B cell (primary cell): ENCODE measurements at regions not wholly inside any gene's neighbourhood (a gene's known extent, or its start where the extent isn't known, plus 50 kb on each side); places are given as distances from the start of the nearest gene placed in this dataset.
A peak's percentile ranks its signal among the peaks of the same experiment; 100 is the strongest.

Experiments
- ATAC-seq: fragments of 200-7000 bp; cut with Tn5 transposase; one replicate; pipeline ENCODE4 v1.10.0; 2021; ENCODE audit warnings: low read depth, mild to moderate bottlenecking, moderate number of reproducible peaks, moderate library complexity
- CTCF ChIA-PET: fragments of 350-600 bp; sonication (Branson Sonifier 250); formaldehyde crosslinking; loops from one replicate; lab custom pipeline; 2021; ENCODE audit warnings: antibody characterized with exemption, inconsistent platforms; lab: Charles Lee
- POLR2A ChIA-PET: fragments of 350-600 bp; sonication (Branson Sonifier 250); formaldehyde crosslinking; loops from one replicate; lab custom pipeline; 2021; ENCODE audit warnings: antibody characterized with exemption; lab: Charles Lee
- DNase-seq: peaks from one replicate; pipeline ENCODE4 v3.0.0; 2013
- H2AFZ ChIP-seq: 2 replicates; pipeline ENCODE4 v1.6.1; 2012; ENCODE audit warnings: mild to moderate bottlenecking, low read depth, low read length; ENCODE audit not compliant: insufficient read depth, poor library complexity, severe bottlenecking
- H3K27ac ChIP-seq, 2 donors: 1 replicate in 1 of 2; 2 replicates in 1 of 2; pipeline ENCODE4 v1.5.1; 2012 to 2013; ENCODE audit warnings: low read length in 2 of 2, mild to moderate bottlenecking in 2 of 2, moderate library complexity in 1 of 2
- H3K27me3 ChIP-seq, 4 experiments: fragments of 200-600 bp in 1 of 4; sonication (generic) in 1 of 4; replicated peaks in 1 of 4; 1 replicate in 2 of 4; 2 replicates in 2 of 4; pipeline versions ENCODE4 v1.6.1 to v1.7.0; 2013 to 2016; ENCODE audit warnings: low read length in 3 of 4, mild to moderate bottlenecking in 2 of 4, mixed read lengths in 1 of 4, moderate library complexity in 1 of 4; ENCODE audit not compliant: insufficient read depth in 4 of 4, control insufficient read depth in 3 of 4; ENCODE audit errors: control extremely low read depth in 1 of 4
- H3K36me3 ChIP-seq, 2 experiments: replicated peaks in 1 of 2; 1 replicate in 1 of 2; 2 replicates in 1 of 2; pipeline versions ENCODE4 v1.6.1 to v1.7.1; 2013; ENCODE audit warnings: low read length in 1 of 2; ENCODE audit not compliant: insufficient read depth in 2 of 2, control insufficient read depth in 1 of 2; ENCODE audit errors: control extremely low read depth in 1 of 2, extremely low read depth in 1 of 2
- H3K4me1 ChIP-seq, 2 donors: fragments of 200-600 bp in 1 of 2; sonication (generic) in 1 of 2; 1 replicate in 1 of 2; 2 replicates in 1 of 2; pipeline versions ENCODE4 v1.5.1 to v1.6.1; 2013 to 2017; ENCODE audit warnings: low read length in 2 of 2; ENCODE audit not compliant: control insufficient read depth in 2 of 2, insufficient read depth in 2 of 2
- H3K4me2 ChIP-seq: replicated peaks from 2 replicates; pipeline ENCODE3; 2012; ENCODE audit warnings: mild to moderate bottlenecking, low read depth, low read length; ENCODE audit not compliant: poor library complexity, severe bottlenecking
- H3K4me3 ChIP-seq, 5 experiments: fragments of 200-600 bp in 1 of 5; sonication (generic) in 1 of 5; 1 replicate in 3 of 5; 2 replicates in 2 of 5; pipeline versions ENCODE4 v1.5.1 to v1.7.0; 2011 to 2016; ENCODE audit warnings: low read length in 4 of 5, mild to moderate bottlenecking in 4 of 5, low read depth in 2 of 5, control low read depth in 1 of 5, moderate library complexity in 1 of 5; ENCODE audit not compliant: insufficient read depth in 1 of 5; ENCODE audit errors: control extremely low read depth in 1 of 5, extremely low read depth in 1 of 5
- H3K79me2 ChIP-seq: fragments of 200-600 bp; sonication (generic); one replicate; pipeline ENCODE4 v1.6.0; 2016; ENCODE audit warnings: low read length; ENCODE audit not compliant: control insufficient read depth, insufficient read depth
- H3K9ac ChIP-seq: fragments of 200-600 bp; sonication (generic); 2 replicates; pipeline ENCODE4 v1.6.1; 2017; ENCODE audit warnings: mild to moderate bottlenecking, low read length, moderate library complexity
- H3K9me3 ChIP-seq, 3 donors: one replicate each; pipeline versions ENCODE4 v1.6.1 to v1.7.1; 2013; ENCODE audit warnings: low read length in 2 of 3; ENCODE audit not compliant: control insufficient read depth in 2 of 3, insufficient read depth in 1 of 3; ENCODE audit errors: control extremely low read depth in 1 of 3
- H4K20me1 ChIP-seq: 2 replicates; pipeline ENCODE4 v1.6.0; 2012; ENCODE audit warnings: mild to moderate bottlenecking, low read length; ENCODE audit not compliant: insufficient read depth, control insufficient read depth, poor library complexity, severe bottlenecking
- H3K27ac Mint-ChIP-seq: one replicate; pipeline ENCODE4 v1.8.0; 2021; ENCODE audit warnings: mixed read lengths
- H3K27me3 Mint-ChIP-seq: one replicate; pipeline ENCODE4 v1.8.0; 2021; ENCODE audit warnings: mixed read lengths
- H3K4me1 Mint-ChIP-seq: one replicate; pipeline ENCODE4 v1.8.0; 2021; ENCODE audit warnings: mixed read lengths
- H3K4me3 Mint-ChIP-seq: one replicate; pipeline ENCODE4 v1.8.0; 2021; ENCODE audit warnings: mixed read lengths
- H3K9me3 Mint-ChIP-seq: one replicate; pipeline ENCODE4 v1.8.0; 2022; ENCODE audit warnings: mixed read lengths; ENCODE audit not compliant: insufficient read depth
- EZH2 ChIP-seq: IDR thresholded peaks from 2 replicates; pipeline ENCODE4 v1.6.1; 2012; ENCODE audit warnings: borderline replicate concordance, low read depth, mild to moderate bottlenecking, moderate library complexity, low read length; ENCODE audit not compliant: insufficient read depth, poor library complexity, severe bottlenecking
- WGBS: methylation state at CpG from one replicate; pipeline ENCODE4 v1.1.5; 2013; ENCODE audit warnings: missing lambda C conversion rate; ENCODE audit not compliant: insufficient coverage; 5-methylcytosine and 5-hydroxymethylcytosine counted together
- intact Hi-C: fragments of 100-400 bp; cut with micrococcal nuclease; formaldehyde crosslinking; loops from one replicate; pipeline ENCODE4 v1.10.0; 2022
- TF ChIP-seq, protein P1 (sequence below): fragments of 200-600 bp; IDR thresholded peaks from one replicate; pipeline ENCODE4 v1.8.0; 2022; ENCODE audit warnings: antibody characterized with exemption, mild to moderate bottlenecking

DNA sequence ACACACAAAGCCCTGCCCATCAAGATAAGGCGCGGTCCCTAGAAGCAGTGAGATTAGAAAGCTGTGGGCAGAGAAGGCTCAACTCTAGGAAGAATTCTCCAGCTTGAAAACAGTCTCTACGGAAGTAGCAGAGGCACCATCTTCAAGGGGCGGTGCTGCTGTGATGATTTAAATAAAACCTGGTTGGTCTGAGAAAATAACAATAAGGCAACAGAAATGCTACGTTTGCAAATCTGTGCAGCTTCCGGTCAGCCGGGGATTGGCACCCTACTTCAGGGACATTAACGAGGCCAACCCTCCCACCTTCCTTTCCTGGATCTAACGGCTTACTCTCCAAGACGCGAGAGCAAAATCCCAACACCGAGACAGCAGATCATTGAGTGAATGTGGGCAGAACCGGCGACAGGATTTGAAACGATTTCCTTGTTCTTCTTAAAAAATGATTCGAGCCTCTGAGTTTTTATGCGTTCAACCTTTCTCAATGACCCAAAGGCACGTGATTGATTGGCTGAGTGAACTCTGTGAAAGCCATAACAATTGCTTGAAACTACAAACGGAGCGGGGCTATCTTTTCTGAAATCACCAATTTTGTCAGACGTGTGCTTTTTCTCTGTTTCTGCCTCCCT, 93.7 kb upstream of the ZNF516 start:
- Mint-ChIP-seq H3K27me3 (peaks cover 36% of the 10 kb centered on the region), H3K4me3 (peak overlapping the region; percentile 4), H3K9me3 (peaks cover 3% of the 10 kb centered on the region), H3K27ac (no peak overlapping the region), H3K4me1 (peaks cover 6% of the 10 kb centered on the region)
- no peaks in the 10 kb centered on the region for H3K36me3 ChIP-seq
- no peak for ATAC-seq
- intact Hi-C loops: no loop called here
- H3K4me3 ChIP-seq: peak overlapping the region in 2 of 5 experiments; percentile 0 to 11
- TF ChIP-seq EZH2: no peak
- TF ChIP-seq, protein P1, sequence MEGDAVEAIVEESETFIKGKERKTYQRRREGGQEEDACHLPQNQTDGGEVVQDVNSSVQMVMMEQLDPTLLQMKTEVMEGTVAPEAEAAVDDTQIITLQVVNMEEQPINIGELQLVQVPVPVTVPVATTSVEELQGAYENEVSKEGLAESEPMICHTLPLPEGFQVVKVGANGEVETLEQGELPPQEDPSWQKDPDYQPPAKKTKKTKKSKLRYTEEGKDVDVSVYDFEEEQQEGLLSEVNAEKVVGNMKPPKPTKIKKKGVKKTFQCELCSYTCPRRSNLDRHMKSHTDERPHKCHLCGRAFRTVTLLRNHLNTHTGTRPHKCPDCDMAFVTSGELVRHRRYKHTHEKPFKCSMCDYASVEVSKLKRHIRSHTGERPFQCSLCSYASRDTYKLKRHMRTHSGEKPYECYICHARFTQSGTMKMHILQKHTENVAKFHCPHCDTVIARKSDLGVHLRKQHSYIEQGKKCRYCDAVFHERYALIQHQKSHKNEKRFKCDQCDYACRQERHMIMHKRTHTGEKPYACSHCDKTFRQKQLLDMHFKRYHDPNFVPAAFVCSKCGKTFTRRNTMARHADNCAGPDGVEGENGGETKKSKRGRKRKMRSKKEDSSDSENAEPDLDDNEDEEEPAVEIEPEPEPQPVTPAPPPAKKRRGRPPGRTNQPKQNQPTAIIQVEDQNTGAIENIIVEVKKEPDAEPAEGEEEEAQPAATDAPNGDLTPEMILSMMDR: no peak
- H3K79me2 ChIP-seq: no peaks in the 10 kb centered on the region
- H3K9ac ChIP-seq: no peak overlapping the region
- peak overlapping the region; percentile 37 for H3K4me2 ChIP-seq
- H3K27ac ChIP-seq: no peak overlapping the region
- 26% methylated on average over 17 of the region's 21 CpGs for WGBS
- no peak for DNase-seq
- H3K27me3 ChIP-seq: peaks cover 0 to 17% (median 3%) of the 10 kb centered on the region in 4 experiments
- H2AFZ ChIP-seq: peak overlapping the region; percentile 44
- no peaks in the 10 kb centered on the region for H3K4me1 ChIP-seq
- CTCF ChIA-PET: no interaction called here
- POLR2A ChIA-PET: no interaction called here
- no peaks in the 10 kb centered on the region for H4K20me1 ChIP-seq
- H3K9me3 ChIP-seq: no peaks in the 10 kb centered on the region

DNA sequence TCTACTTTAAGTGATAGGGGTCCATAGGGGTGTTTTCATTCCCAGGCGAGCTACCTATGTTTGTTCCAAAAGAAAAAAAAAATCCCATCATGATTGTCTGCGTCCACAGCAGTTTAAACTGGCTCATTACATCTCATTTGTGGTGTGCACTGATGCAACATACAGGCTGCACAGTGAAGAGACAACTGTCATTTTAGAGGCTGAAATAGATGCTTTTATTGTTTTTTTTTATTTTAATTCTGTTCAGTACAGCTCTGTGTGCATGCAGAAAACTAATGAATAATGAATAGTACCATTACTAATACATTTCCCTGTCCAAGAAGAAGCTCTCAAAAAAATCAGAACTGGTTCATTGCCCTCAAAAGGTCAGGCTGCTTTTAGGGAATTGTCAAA, 92.8 kb upstream of the ZNF516 start:
- CTCF ChIA-PET: no interaction called here
- H3K9ac ChIP-seq: no peak overlapping the region
- no peaks in the 10 kb centered on the region for H3K79me2 ChIP-seq
- intact Hi-C loops: no loop called here
- ATAC-seq (no peak), DNase-seq (no peak)
- Mint-ChIP-seq H3K9me3 (peaks cover 3% of the 10 kb centered on the region), H3K4me3 (no peak overlapping the region), H3K27me3 (peaks cover 31% of the 10 kb centered on the region), H3K4me1 (peaks cover 6% of the 10 kb centered on the region), H3K27ac (no peak overlapping the region)
- TF ChIP-seq EZH2: no peak
- TF ChIP-seq, protein P1: no peak
- H2AFZ ChIP-seq: no peak overlapping the region
- no CpG with 5 or more reads among the region's 2 CpGs for WGBS
- POLR2A ChIA-PET: no interaction called here
- H3K4me2 ChIP-seq: no peak overlapping the region
- H4K20me1 ChIP-seq: no peaks in the 10 kb centered on the region
- H3K36me3 ChIP-seq: no peaks in the 10 kb centered on the region
- H3K27me3 ChIP-seq: peaks cover 0 to 17% (median 3%) of the 10 kb centered on the region in 4 experiments
- H3K9me3 ChIP-seq: no peaks in the 10 kb centered on the region
- no peak overlapping the region for H3K27ac ChIP-seq
- H3K4me1 ChIP-seq: no peaks in the 10 kb centered on the region
- no peak overlapping the region for H3K4me3 ChIP-seq
